ENCODE measurements at regions not wholly inside any gene's neighbourhood (a gene's known extent, or its start where the extent isn't known, plus 50 kb on each side); places are given as distances from the start of the nearest gene placed in this dataset.

- Histone ChIP-seq H4K20me1 (replicated peaks in 1 of 2; ENCODE audit: control insufficient read depth in 1 of 2, insufficient read depth in 2 of 2, low read length in 2 of 2) (no peaks in the 10 kb centered on the region), H3K4me2 (ENCODE audit: insufficient read depth in 1 of 2, low read depth in 2 of 2, low read length in 2 of 2) (peak overlapping the region; percentile 79 to 85), H3K79me2 (ENCODE audit: control insufficient read depth in 1 of 2, insufficient read depth in 2 of 2, low read length in 2 of 2) (no peaks in the 10 kb centered on the region), H3K4me1 (replicated peaks in 1 of 4; ENCODE audit: control insufficient read depth in 3 of 4, insufficient read depth in 4 of 4, low read length in 3 of 4) (peaks cover 0 to 9% (median 0%) of the 10 kb centered on the region in 4 experiments; a peak in 2 of 7 replicates), H2BK20ac (ENCODE audit: low read length) (no peak overlapping the region), H3K36me3 (ENCODE audit: control insufficient read depth in 2 of 4, insufficient read depth in 4 of 4, low read length in 3 of 4) (no peaks in the 10 kb centered on the region), H2BK120ac (replicated peaks; ENCODE audit: low read depth, low read length) (no peak overlapping the region), H3K23ac (ENCODE audit: insufficient read length) (no peak overlapping the region), H2AFZ (ENCODE audit: low read length) (no peak overlapping the region), H3K79me1 (ENCODE audit: low read depth, low read length) (no peaks in the 10 kb centered on the region), H4K5ac (ENCODE audit: insufficient read length, low read depth, low read length) (no peak overlapping the region), H3K9me3 (ENCODE audit: insufficient read depth in 2 of 2, low read depth in 1 of 2, low read length in 1 of 2) (peaks cover 0 to 3% of the 10 kb centered on the region in 2 experiments; a peak in 1 of 4 replicates), H3K56ac (replicated peaks; ENCODE audit: insufficient read length, low read depth, low read length) (no peak overlapping the region), H3K27me3 (replicated peaks in 1 of 4; ENCODE audit: control insufficient read depth in 3 of 4, extremely low read depth in 1 of 4, insufficient read depth in 3 of 4, low read length in 3 of 4) (peaks cover 34 to 68% (median 59%) of the 10 kb centered on the region in 4 experiments), H3K23me2 (ENCODE audit: low read depth, low read length) (peaks cover 6% of the 10 kb centered on the region; the same call in 1 of the 2 replicates), H3K4ac (replicated peaks; ENCODE audit: insufficient read length, low read depth, low read length) (no peak overlapping the region), H4K91ac (replicated peaks; ENCODE audit: insufficient read length, low read length) (no peak overlapping the region), H4K8ac (ENCODE audit: extremely low read depth, insufficient read depth, low read length) (no peak overlapping the region), H2AK5ac (ENCODE audit: low read depth, low read length) (no peak overlapping the region), H3K14ac (ENCODE audit: insufficient read length) (no peak overlapping the region), H2BK12ac (ENCODE audit: low read depth, low read length) (no peak overlapping the region), H2BK15ac (ENCODE audit: low read length) (no peak overlapping the region), H3K9ac (replicated peaks in 1 of 4; ENCODE audit: extremely low read depth in 1 of 4, low read depth in 3 of 4, low read length in 3 of 4) (no peak overlapping the region), H3K18ac (ENCODE audit: extremely low read depth, low read length) (no peak overlapping the region), H3K27ac (ENCODE audit: low read depth, low read length) (no peak overlapping the region), H2BK5ac (ENCODE audit: low read depth, low read length) (no peak overlapping the region), H3K4me3 (ENCODE audit: extremely low read depth in 1 of 4, insufficient read depth in 2 of 4, low read depth in 3 of 4, low read length in 4 of 4) (peak overlapping the region; percentile 52 to 69 (median 63))
- TF ChIP-seq POU5F1 (IDR thresholded peaks at IDR 0.05; ENCODE audit: low read depth, low read length) (no peak), FOSL1 (IDR thresholded peaks at IDR 0.05; ENCODE audit: insufficient read depth, low read depth, low read length) (no peak), RAD21 (IDR thresholded peaks at IDR 0.05 in 1 of 2, conservative IDR thresholded peaks at IDR 0.05 in 1 of 2; ENCODE audit: low read depth in 2 of 2, low read length in 2 of 2) (no peak), KDM4A (IDR thresholded peaks at IDR 0.05; ENCODE audit: low read depth, low read length, severe bottlenecking) (peak; percentile 29), SP4 (IDR thresholded peaks at IDR 0.05; ENCODE audit: low read length) (no peak), TCF12 (IDR thresholded peaks at IDR 0.05; ENCODE audit: low read depth, low read length) (no peak)
- TF ChIP-seq, protein P1, sequence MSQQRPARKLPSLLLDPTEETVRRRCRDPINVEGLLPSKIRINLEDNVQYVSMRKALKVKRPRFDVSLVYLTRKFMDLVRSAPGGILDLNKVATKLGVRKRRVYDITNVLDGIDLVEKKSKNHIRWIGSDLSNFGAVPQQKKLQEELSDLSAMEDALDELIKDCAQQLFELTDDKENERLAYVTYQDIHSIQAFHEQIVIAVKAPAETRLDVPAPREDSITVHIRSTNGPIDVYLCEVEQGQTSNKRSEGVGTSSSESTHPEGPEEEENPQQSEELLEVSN (IDR thresholded peaks at IDR 0.05) = peak; percentile 68
- FAIRE-seq = no peak
- DNase-seq (ENCODE audit: low read depth in 1 of 2, low spot score in 2 of 2) = peak in 1 of 2 experiments; percentile 73
- POLR2A ChIA-PET (ENCODE audit: partially characterized antibody) = no interaction called here
- 1% methylated on average over 13 of the region's 22 CpGs; no CpG with 5 or more reads in 1 of the 2 experiments for WGBS, 2 experiments (ENCODE audit: extremely low coverage in 1 of 2, insufficient coverage in 1 of 2, insufficient read length in 1 of 2, insufficient replicate concordance in 2 of 2, low coverage in 1 of 2, low lambda C conversion rate in 2 of 2, missing lambda C conversion rate in 1 of 2)
- CTCF ChIA-PET (ENCODE audit: partially characterized antibody) = interaction anchor here (0.7 to 5.6 kb wide), 5 partner anchors 15 to 513 kb away, joined by 3 to 51 read pairs (median 5); partner anchors contain the start of gene RBM19
These were observed 73.9 kb upstream of the TBX5 start for GRCh38 chr12:114479831-114480230.
